ENCODE measurements at regions not wholly inside any gene's neighbourhood (a gene's known extent, or its start where the extent isn't known, plus 50 kb on each side); places are given as distances from the start of the nearest gene placed in this dataset.

DNA sequence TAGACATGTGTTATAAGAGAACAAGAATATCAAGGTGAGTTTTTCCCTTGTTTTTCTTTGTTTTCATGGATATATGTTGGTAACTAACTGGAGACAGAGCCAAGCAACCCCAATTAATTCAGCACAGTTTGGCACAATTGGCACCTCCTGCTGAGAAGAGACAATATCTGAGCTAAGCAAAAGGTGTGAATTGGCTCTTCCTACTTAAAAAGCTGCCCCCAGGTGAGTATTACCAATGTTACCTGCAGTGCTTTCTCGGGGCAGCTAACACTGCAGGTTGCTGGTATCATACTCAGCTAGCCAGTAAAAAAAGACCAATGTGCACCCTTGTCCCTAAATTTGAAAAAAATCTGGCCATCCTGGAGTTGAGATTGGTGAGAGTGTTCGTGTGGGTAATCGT, 871.2 kb upstream of the TENM3 start:
- TF ChIP-seq CTCF (conservative IDR thresholded peaks at IDR 0.05) (no peak), ZFX (IDR thresholded peaks at IDR 0.05) (no peak)

Data from C4-2B (cell line).